ENCODE measurements at regions not wholly inside any gene's neighbourhood (a gene's known extent, or its start where the extent isn't known, plus 50 kb on each side); places are given as distances from the start of the nearest gene placed in this dataset.

- CTCF ChIA-PET (ENCODE audit: partially characterized antibody): no interaction called here
- TF ChIP-seq BRCA1 (IDR thresholded peaks at IDR 0.05; ENCODE audit: low read depth, low read length) (no peak), SIX5 (IDR thresholded peaks at IDR 0.05; ENCODE audit: low read depth, low read length) (no peak)
Observed at GRCh38 chr4:174425669-174426068, 96.6 kb downstream of the HPGD start.

More at GRCh38 chr4:174425669-174426068, 96.6 kb downstream of the HPGD start:
- DNase-seq (ENCODE audit: low read depth in 1 of 2, low spot score in 2 of 2): no peak
- H3K4me2 ChIP-seq (ENCODE audit: insufficient read depth in 1 of 2, low read depth in 2 of 2, low read length in 2 of 2): no peak overlapping the region
- H3K9me3 ChIP-seq (ENCODE audit: insufficient read depth in 2 of 2, low read depth in 1 of 2, low read length in 1 of 2): no peaks in the 10 kb centered on the region
- POLR2A ChIA-PET (ENCODE audit: partially characterized antibody): no interaction called here
- no peak overlapping the region for H3K18ac ChIP-seq (ENCODE audit: extremely low read depth, low read length)
- no peak overlapping the region for H3K9ac ChIP-seq (replicated peaks in 1 of 4; ENCODE audit: extremely low read depth in 1 of 4, low read depth in 3 of 4, low read length in 3 of 4)
- H4K8ac ChIP-seq (ENCODE audit: extremely low read depth, insufficient read depth, low read length): no peak overlapping the region
- no peaks in the 10 kb centered on the region for H4K20me1 ChIP-seq (replicated peaks in 1 of 2; ENCODE audit: control insufficient read depth in 1 of 2, insufficient read depth in 2 of 2, low read length in 2 of 2)
- H3K23me2 ChIP-seq (ENCODE audit: low read depth, low read length): no peaks in the 10 kb centered on the region
- H3K56ac ChIP-seq (replicated peaks; ENCODE audit: insufficient read length, low read depth, low read length): no peak overlapping the region
- H3K23ac ChIP-seq (ENCODE audit: insufficient read length): no peak overlapping the region
- no peaks in the 10 kb centered on the region for H3K36me3 ChIP-seq (ENCODE audit: control insufficient read depth in 2 of 4, insufficient read depth in 4 of 4, low read length in 3 of 4)
- H3K4ac ChIP-seq (replicated peaks; ENCODE audit: insufficient read length, low read depth, low read length): no peak overlapping the region
- no peaks in the 10 kb centered on the region for H3K79me1 ChIP-seq (ENCODE audit: low read depth, low read length)
- 87% methylated on average over 1 of the region's 1 CpG; no CpG with 5 or more reads in 1 of the 2 experiments for WGBS, 2 experiments (ENCODE audit: extremely low coverage in 1 of 2, insufficient coverage in 1 of 2, insufficient read length in 1 of 2, insufficient replicate concordance in 2 of 2, low coverage in 1 of 2, low lambda C conversion rate in 2 of 2, missing lambda C conversion rate in 1 of 2)
- H2BK15ac ChIP-seq (ENCODE audit: low read length): no peak overlapping the region
- no peak overlapping the region for H3K14ac ChIP-seq (ENCODE audit: insufficient read length)
- H2BK120ac ChIP-seq (replicated peaks; ENCODE audit: low read depth, low read length): no peak overlapping the region
- H3K27ac ChIP-seq (ENCODE audit: low read depth, low read length): no peak overlapping the region
- H2AFZ ChIP-seq (ENCODE audit: low read length): no peak overlapping the region
- no peaks in the 10 kb centered on the region for H3K79me2 ChIP-seq (ENCODE audit: control insufficient read depth in 1 of 2, insufficient read depth in 2 of 2, low read length in 2 of 2)
- no peak overlapping the region for H3K4me3 ChIP-seq (ENCODE audit: extremely low read depth in 1 of 4, insufficient read depth in 2 of 4, low read depth in 3 of 4, low read length in 4 of 4)
- no peak overlapping the region for H2AK5ac ChIP-seq (ENCODE audit: low read depth, low read length)
- H2BK20ac ChIP-seq (ENCODE audit: low read length): no peak overlapping the region
- no peaks in the 10 kb centered on the region for H3K4me1 ChIP-seq (replicated peaks in 1 of 4; ENCODE audit: control insufficient read depth in 3 of 4, insufficient read depth in 4 of 4, low read length in 3 of 4)
- H3K27me3 ChIP-seq (replicated peaks in 1 of 4; ENCODE audit: control insufficient read depth in 3 of 4, extremely low read depth in 1 of 4, insufficient read depth in 3 of 4, low read length in 3 of 4): no peaks in the 10 kb centered on the region
- H4K91ac ChIP-seq (replicated peaks; ENCODE audit: insufficient read length, low read length): no peak overlapping the region
- H4K5ac ChIP-seq (ENCODE audit: insufficient read length, low read depth, low read length): no peak overlapping the region
- H2BK12ac ChIP-seq (ENCODE audit: low read depth, low read length): no peak overlapping the region
- no peak for FAIRE-seq
- no peak overlapping the region for H2BK5ac ChIP-seq (ENCODE audit: low read depth, low read length)
